Tibial nerve (tissue), 4 donors: ENCODE measurements at regions not wholly inside any gene's neighbourhood (a gene's known extent, or its start where the extent isn't known, plus 50 kb on each side); places are given as distances from the start of the nearest gene placed in this dataset.

Experiments
- DNase-seq, 2 donors: peaks; one replicate each; pipeline ENCODE4 v3.0.0-alpha.2; 2019; ENCODE audit warnings: low spot score in 2 of 2
- H3K27ac ChIP-seq, 4 donors: fragments of 200-600 bp; sonication (generic) in 3 of 4; one replicate each; pipeline ENCODE4 v1.5.1; 2017 to 2019; ENCODE audit warnings: mild to moderate bottlenecking in 1 of 4
- H3K27me3 ChIP-seq, 2 donors: fragments of 200-600 bp; sonication (generic) in 1 of 2; one replicate each; pipeline versions ENCODE4 v1.5.1 to v1.6.0; 2017 to 2019
- H3K36me3 ChIP-seq, 3 donors: fragments of 200-600 bp; sonication (generic); one replicate each; pipeline ENCODE4 v1.5.1; 2018 to 2019
- H3K4me1 ChIP-seq, 4 donors: fragments of 200-600 bp; sonication (generic) in 3 of 4; one replicate each; pipeline ENCODE4 v1.5.1; 2017 to 2019
- H3K4me3 ChIP-seq, 4 donors: fragments of 200-600 bp; sonication (generic) in 3 of 4; one replicate each; pipeline ENCODE4 v1.5.1; 2017 to 2019; ENCODE audit warnings: mild to moderate bottlenecking in 1 of 4, moderate library complexity in 1 of 4
- H3K9me3 ChIP-seq, 4 donors: fragments of 200-600 bp; sonication (generic) in 3 of 4; one replicate each; pipeline ENCODE4 v1.5.1; 2017 to 2019
- CTCF ChIP-seq, 5 experiments: fragments of 200-600 bp in 3 of 5; fragments of 450-650 bp in 2 of 5; sonication (generic) in 3 of 5; IDR thresholded peaks; one replicate each; pipeline ENCODE4 v1.5.1; 2016 to 2019; ENCODE audit warnings: antibody characterized with exemption in 5 of 5, mild to moderate bottlenecking in 3 of 5, moderate library complexity in 2 of 5
- EP300 ChIP-seq, 2 donors: sonication (generic); formaldehyde crosslinking; IDR thresholded peaks; one replicate each; pipeline ENCODE4 v1.6.1; 2017; ENCODE audit warnings: antibody characterized with exemption in 2 of 2, mild to moderate bottlenecking in 1 of 2
- POLR2A ChIP-seq, 2 donors: fragments of 450-650 bp; IDR thresholded peaks; one replicate each; pipeline ENCODE4 v1.6.1; 2017; ENCODE audit warnings: antibody characterized with exemption in 2 of 2, mild to moderate bottlenecking in 2 of 2, moderate library complexity in 2 of 2
- WGBS, 2 donors: methylation state at CpG; one replicate each; pipeline ENCODE4 v1.1.5; 2018; 5-methylcytosine and 5-hydroxymethylcytosine counted together

DNA sequence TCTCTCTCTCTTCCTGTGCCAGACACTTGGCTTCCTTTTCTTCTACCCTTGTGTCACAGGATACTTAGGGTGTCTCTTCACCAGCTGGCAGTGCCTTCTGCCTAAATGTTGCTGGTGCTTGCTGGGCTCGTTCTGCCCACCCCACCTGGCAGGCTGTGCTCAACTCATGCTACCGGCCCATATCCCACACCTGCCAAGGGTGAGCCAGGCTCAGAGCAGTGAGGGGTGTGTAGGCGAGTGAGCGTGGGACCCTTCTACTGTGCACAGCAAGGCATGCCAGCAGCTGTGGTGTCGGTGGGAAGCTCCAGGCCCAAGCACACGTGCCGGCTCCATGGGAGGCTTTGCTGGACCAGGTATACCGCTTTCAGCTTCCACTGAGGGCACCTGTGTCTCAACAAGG is 1626.7 kb upstream of the ACO1 start:
- Histone ChIP-seq H3K27me3 (no peaks in the 10 kb centered on the region), H3K9me3 (no peaks in the 10 kb centered on the region), H3K4me1 (no peaks in the 10 kb centered on the region), H3K4me3 (no peak overlapping the region), H3K27ac (no peak overlapping the region), H3K36me3 (no peaks in the 10 kb centered on the region)
- no peak for DNase-seq
- no peak for TF ChIP-seq POLR2A (IDR thresholded peaks at IDR 0.05)
- no peak for TF ChIP-seq EP300 (IDR thresholded peaks at IDR 0.05)
- TF ChIP-seq CTCF (IDR thresholded peaks at IDR 0.05): no peak
- 83 to 93% methylated on average over 8 of the region's 8 CpGs for WGBS, 2 donors

DNA sequence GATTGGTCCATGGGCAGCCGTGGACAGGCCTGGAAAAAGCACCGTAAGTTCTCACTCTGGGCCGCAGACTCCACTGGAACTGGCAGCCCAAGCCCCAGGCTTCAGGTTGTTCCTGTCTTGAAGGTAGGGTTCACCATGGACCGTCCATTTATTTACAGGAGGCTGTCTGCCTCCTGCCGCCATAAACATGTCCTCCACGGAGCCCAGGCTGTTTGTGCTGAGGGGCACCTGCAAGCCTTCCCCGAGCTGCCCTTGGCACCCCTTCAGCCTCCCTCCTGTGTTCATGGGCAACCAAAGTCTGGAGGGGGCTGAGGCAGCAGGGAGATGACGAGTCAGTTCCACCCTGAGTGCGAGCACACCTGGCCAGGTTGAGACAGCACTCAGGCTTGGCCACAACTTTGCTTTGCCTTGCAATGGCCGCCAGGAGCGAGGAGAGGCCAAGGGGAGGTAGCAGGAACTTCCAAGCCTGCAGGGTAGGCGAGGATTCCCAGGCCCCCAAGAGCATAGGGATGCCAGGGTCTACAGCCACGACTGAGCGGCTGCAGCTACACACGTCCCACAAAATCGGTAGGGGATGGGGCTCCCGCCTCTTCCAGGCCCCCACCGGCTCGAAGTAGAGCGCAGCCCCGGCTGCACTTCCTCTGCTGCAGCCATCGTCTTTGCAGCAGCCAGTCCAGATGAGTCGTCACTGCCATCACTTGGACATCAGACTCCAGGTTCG is 1625.6 kb upstream of the ACO1 start:
- Histone ChIP-seq H3K36me3 (no peaks in the 10 kb centered on the region), H3K9me3 (no peaks in the 10 kb centered on the region), H3K27me3 (no peaks in the 10 kb centered on the region), H3K27ac (no peak overlapping the region), H3K4me3 (no peak overlapping the region), H3K4me1 (no peaks in the 10 kb centered on the region)
- DNase-seq: no peak
- TF ChIP-seq POLR2A (IDR thresholded peaks at IDR 0.05) (no peak), CTCF (IDR thresholded peaks at IDR 0.05) (no peak), EP300 (IDR thresholded peaks at IDR 0.05) (no peak)
- WGBS, 2 donors: 94 to 95% methylated on average over 20 to 23 of the region's 24 CpGs

DNA sequence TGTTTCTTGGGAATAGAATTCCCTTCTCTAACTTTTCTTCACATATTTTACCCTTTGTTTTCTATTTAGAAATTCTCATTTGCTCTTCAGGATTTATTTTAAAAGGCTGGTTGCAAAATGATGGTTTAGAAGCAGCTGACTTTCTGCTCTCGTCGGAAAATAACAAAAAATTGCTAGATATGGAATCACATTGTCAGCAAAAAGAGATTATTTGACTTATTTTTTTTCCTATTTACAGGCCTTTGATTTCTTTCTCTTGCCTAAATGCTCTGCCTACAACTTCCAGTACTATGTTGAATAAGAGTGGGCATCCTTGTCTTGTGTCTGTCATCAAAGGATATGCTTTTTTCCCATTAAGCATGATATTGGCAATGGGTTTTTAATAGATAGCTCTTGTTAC is 1619.1 kb upstream of the ACO1 start:
- TF ChIP-seq EP300 (IDR thresholded peaks at IDR 0.05) (no peak), POLR2A (IDR thresholded peaks at IDR 0.05) (no peak), CTCF (IDR thresholded peaks at IDR 0.05) (no peak)
- H3K9me3 ChIP-seq: no peaks in the 10 kb centered on the region
- WGBS, 2 donors: 85 to 88% methylated on average over 2 of the region's 2 CpGs
- no peak overlapping the region for H3K27ac ChIP-seq
- no peak for DNase-seq
- H3K27me3 ChIP-seq: no peaks in the 10 kb centered on the region
- no peaks in the 10 kb centered on the region for H3K4me1 ChIP-seq
- H3K4me3 ChIP-seq: no peak overlapping the region
- H3K36me3 ChIP-seq: no peaks in the 10 kb centered on the region

DNA sequence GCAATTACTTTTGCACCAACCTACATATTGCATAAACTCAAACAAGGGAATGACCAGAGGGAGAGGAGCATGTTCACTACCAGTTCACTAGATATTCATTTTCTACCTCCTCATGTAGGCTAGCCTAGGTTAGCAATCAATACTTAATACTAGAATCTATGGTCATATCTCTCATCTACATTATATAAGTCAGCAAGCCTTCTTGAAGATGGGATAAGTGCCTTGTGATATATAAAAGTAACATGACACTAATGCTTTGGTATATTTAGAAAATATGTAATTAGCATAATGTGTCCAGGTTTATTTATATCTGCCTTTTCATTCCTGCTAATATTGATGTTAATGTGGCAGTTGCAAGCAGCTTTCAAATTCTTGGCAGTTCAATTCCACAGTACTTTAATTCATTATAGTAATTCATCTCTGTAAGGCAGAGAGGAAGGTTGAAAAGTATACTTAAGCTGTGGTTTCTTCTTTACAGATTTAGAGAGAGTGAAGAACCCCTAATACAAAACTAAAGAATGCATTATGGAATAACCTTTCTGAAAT is 1613.2 kb upstream of the ACO1 start:
- H3K27ac ChIP-seq: no peak overlapping the region
- peaks cover 0 to 6% (median 0%) of the 10 kb centered on the region in 4 donors for H3K9me3 ChIP-seq
- TF ChIP-seq POLR2A (IDR thresholded peaks at IDR 0.05) (no peak), EP300 (IDR thresholded peaks at IDR 0.05) (no peak)
- H3K4me1 ChIP-seq: no peaks in the 10 kb centered on the region
- DNase-seq: no peak
- H3K27me3 ChIP-seq: no peaks in the 10 kb centered on the region
- no peak overlapping the region for H3K4me3 ChIP-seq
- H3K36me3 ChIP-seq: no peaks in the 10 kb centered on the region

DNA sequence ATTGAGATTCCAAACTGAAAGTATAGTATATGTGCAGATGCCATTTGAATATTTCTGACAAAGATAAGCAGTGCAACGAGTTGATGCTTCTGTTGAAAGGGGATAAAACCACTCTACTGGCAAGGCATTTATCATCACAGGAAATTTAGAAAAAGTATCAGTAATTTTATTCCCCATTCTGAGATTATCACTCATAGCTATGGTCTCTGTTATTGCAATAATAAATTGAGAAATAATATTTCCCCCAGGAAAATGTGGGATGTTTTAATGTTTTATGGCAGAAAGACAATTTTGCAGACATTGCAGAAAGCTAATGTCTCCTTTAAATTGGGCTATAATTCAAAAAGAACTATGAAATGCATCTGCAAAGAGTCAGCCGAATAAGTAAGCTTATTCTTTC is 1612.7 kb upstream of the ACO1 start:
- WGBS, 2 donors: 29 to 35% methylated on average over 2 of the region's 2 CpGs
- no peak overlapping the region for H3K4me3 ChIP-seq
- no peaks in the 10 kb centered on the region for H3K4me1 ChIP-seq
- no peak for DNase-seq
- H3K36me3 ChIP-seq: no peaks in the 10 kb centered on the region
- TF ChIP-seq POLR2A (IDR thresholded peaks at IDR 0.05) (no peak), CTCF (IDR thresholded peaks at IDR 0.05) (no peak), EP300 (IDR thresholded peaks at IDR 0.05) (no peak)
- H3K9me3 ChIP-seq: peaks cover 0 to 6% (median 0%) of the 10 kb centered on the region in 4 donors
- no peaks in the 10 kb centered on the region for H3K27me3 ChIP-seq
- H3K27ac ChIP-seq: no peak overlapping the region
